GM23338 (cell line): ENCODE measurements at regions not wholly inside any gene's neighbourhood (a gene's known extent, or its start where the extent isn't known, plus 50 kb on each side); places are given as distances from the start of the nearest gene placed in this dataset.

Source experiments
- ATAC-seq: fragments of 200-7000 bp; cut with Tn5 transposase; 3 replicates; pipeline ENCODE4 v1.9.1; 2020
- DNase-seq: peaks from one replicate; pipeline ENCODE4 v3.0.0-alpha.2; 2015; ENCODE audit warnings: low spot score
- H2AFZ ChIP-seq: fragments of 200-600 bp; sonication (generic); 2 replicates; pipeline ENCODE4 v1.8.0; 2016; ENCODE audit warnings: antibody characterized with exemption, mild to moderate bottlenecking, moderate library complexity
- H3F3A ChIP-seq: fragments of 200-600 bp; sonication (generic); replicated peaks from 2 replicates; pipeline ENCODE4 v1.8.0; 2017; ENCODE audit warnings: antibody characterized with exemption, mixed run types, low read depth
- H3K27ac ChIP-seq: fragments of 200-600 bp; sonication (generic); 2 replicates; pipeline ENCODE4 v1.6.1; 2016; ENCODE audit warnings: low read depth
- H3K27me3 ChIP-seq: fragments of 200-600 bp; sonication (generic); 2 replicates; pipeline ENCODE4 v1.8.0; 2016; ENCODE audit warnings: mild to moderate bottlenecking, mixed run types, moderate library complexity; ENCODE audit not compliant: insufficient read depth
- H3K36me3 ChIP-seq: fragments of 200-600 bp; sonication (generic); 2 replicates; pipeline ENCODE4 v1.8.0; 2016; ENCODE audit warnings: mild to moderate bottlenecking; ENCODE audit not compliant: insufficient read depth
- H3K4me1 ChIP-seq: fragments of 200-600 bp; sonication (generic); 2 replicates; pipeline ENCODE4 v1.8.0; 2016; ENCODE audit warnings: mild to moderate bottlenecking, moderate library complexity; ENCODE audit not compliant: insufficient read depth
- H3K4me2 ChIP-seq: fragments of 200-600 bp; sonication (generic); 2 replicates; pipeline ENCODE4 v1.7.1; 2017; ENCODE audit warnings: mixed run types
- H3K4me3 ChIP-seq: fragments of 200-600 bp; sonication (generic); 2 replicates; pipeline ENCODE4 v1.6.1; 2016; ENCODE audit warnings: mixed run types
- H3K79me2 ChIP-seq: fragments of 200-600 bp; sonication (generic); replicated peaks from 2 replicates; pipeline ENCODE4 v1.8.0; 2017; ENCODE audit warnings: mild to moderate bottlenecking; ENCODE audit not compliant: insufficient read depth
- H3K9me2 ChIP-seq: fragments of 200-600 bp; sonication (generic); 2 replicates; pipeline ENCODE4 v1.8.0; 2017; ENCODE audit not compliant: insufficient read depth
- H4K20me1 ChIP-seq: fragments of 200-600 bp; sonication (generic); replicated peaks from 2 replicates; pipeline ENCODE4 v1.8.0; 2017; ENCODE audit warnings: mild to moderate bottlenecking; ENCODE audit not compliant: insufficient read depth
- H3K27ac Mint-ChIP-seq: 2 replicates; pipeline ENCODE4 v1.8.0; 2020; ENCODE audit warnings: inconsistent platforms, mild to moderate bottlenecking, moderate library complexity, mixed read lengths
- H3K27me3 Mint-ChIP-seq: 3 replicates; pipeline ENCODE4 v1.8.0; 2022; ENCODE audit warnings: low read depth, mild to moderate bottlenecking, moderate library complexity, mixed read lengths, inconsistent platforms; ENCODE audit not compliant: insufficient read depth, poor library complexity
- H3K36me3 Mint-ChIP-seq: 3 replicates; pipeline ENCODE4 v1.8.0; 2021; ENCODE audit warnings: low read depth, mild to moderate bottlenecking, inconsistent platforms, moderate library complexity, mixed read lengths
- H3K4me1 Mint-ChIP-seq: 3 replicates; pipeline ENCODE4 v1.8.0; 2020; ENCODE audit warnings: mild to moderate bottlenecking, inconsistent platforms, mixed read lengths
- H3K4me3 Mint-ChIP-seq: 3 replicates; pipeline ENCODE4 v1.8.0; 2021; ENCODE audit warnings: moderate library complexity, mild to moderate bottlenecking, inconsistent platforms, mixed read lengths
- H3K9me3 Mint-ChIP-seq: 3 replicates; pipeline ENCODE4 v1.8.0; 2020; ENCODE audit warnings: moderate library complexity, mild to moderate bottlenecking, inconsistent platforms, mixed read lengths
- CREB1 ChIP-seq: fragments of 250-450 bp; sonication (Bioruptor Pico); IDR thresholded peaks from 2 replicates; pipeline ENCODE4 v1.5.0; 2020; ENCODE audit warnings: low read depth, mild to moderate bottlenecking, moderate library complexity
- EZH2 ChIP-seq: fragments of 200-600 bp; sonication (generic); IDR thresholded peaks from one replicate; pipeline ENCODE4 v1.8.0; 2017; ENCODE audit warnings: antibody characterized with exemption, mild to moderate bottlenecking, low read depth; ENCODE audit not compliant: unreplicated experiment
- EZH2phosphoT487 ChIP-seq: fragments of 200-600 bp; sonication (generic); IDR thresholded peaks from one replicate; pipeline ENCODE4 v1.8.1; 2018; ENCODE audit warnings: antibody characterized with exemption; ENCODE audit not compliant: unreplicated experiment
- JUNB ChIP-seq: IDR thresholded peaks from one replicate; pipeline ENCODE4 v1.6.1; 2016; ENCODE audit warnings: antibody characterized with exemption; ENCODE audit not compliant: unreplicated experiment
- NANOG ChIP-seq: IDR thresholded peaks from 2 replicates; pipeline ENCODE4 v1.6.1; 2016; ENCODE audit warnings: antibody characterized with exemption, borderline replicate concordance
- POLR2AphosphoS5 ChIP-seq: IDR thresholded peaks from 2 replicates; pipeline ENCODE4 v1.6.1; 2016; ENCODE audit warnings: antibody characterized with exemption, low read depth
- STAT1 ChIP-seq: IDR thresholded peaks from one replicate; pipeline ENCODE4 v1.6.1; 2016; ENCODE audit warnings: antibody characterized with exemption; ENCODE audit not compliant: unreplicated experiment
- ZNF114 ChIP-seq: fragments of 250-450 bp; sonication (Bioruptor Pico); IDR thresholded peaks from 2 replicates; pipeline ENCODE4 v1.5.0; 2020; ENCODE audit warnings: mild to moderate bottlenecking, moderate library complexity
- ZNF331 ChIP-seq: fragments of 250-450 bp; sonication (Bioruptor Pico); IDR thresholded peaks from 2 replicates; pipeline ENCODE4 v1.5.0; 2020; ENCODE audit warnings: low read depth, mild to moderate bottlenecking, moderate library complexity
- TF ChIP-seq, protein P1 (sequence below): IDR thresholded peaks from one replicate; pipeline ENCODE4 v1.6.1; 2018; ENCODE audit warnings: antibody characterized with exemption; ENCODE audit not compliant: unreplicated experiment
- TF ChIP-seq, protein P2 (sequence below): fragments of 250-450 bp; sonication (Bioruptor Pico); IDR thresholded peaks from 2 replicates; pipeline ENCODE4 v1.5.0; 2020; ENCODE audit warnings: mild to moderate bottlenecking, moderate library complexity
- TF ChIP-seq, protein P3 (sequence below), 2 experiments: fragments of 200-600 bp in 1 of 2; sonication (generic) in 1 of 2; conservative IDR thresholded peaks; 2 replicates each; pipeline versions ENCODE4 v1.5.1 to v1.6.1; 2016 to 2017; ENCODE audit warnings: antibody characterized with exemption in 2 of 2, low read depth in 2 of 2, mild to moderate bottlenecking in 2 of 2, moderate library complexity in 1 of 2
- TF ChIP-seq, protein P4 (sequence below): IDR thresholded peaks from 2 replicates; pipeline ENCODE4 v1.6.1; 2016; ENCODE audit warnings: antibody characterized with exemption

DNA sequence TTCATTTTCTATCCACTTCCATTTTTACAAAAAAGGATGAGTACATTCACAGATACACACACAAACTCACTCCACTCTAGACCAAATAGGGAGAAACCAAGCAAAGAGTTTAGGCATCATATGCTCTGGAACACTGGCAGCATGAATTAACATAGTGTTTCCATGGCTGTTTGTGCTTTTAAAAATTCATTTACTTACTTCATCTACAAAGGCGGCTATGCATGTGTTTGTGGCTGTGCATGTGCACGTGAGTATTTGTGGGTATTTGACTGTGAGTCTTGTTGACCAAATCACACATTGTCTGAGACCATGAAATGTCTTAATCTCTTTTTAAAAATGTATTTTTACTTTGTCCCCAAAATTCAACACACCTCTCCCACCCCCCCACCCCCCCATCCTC lies 203.0 kb upstream of the SESN3 start (continued):
- TF ChIP-seq, protein P1, sequence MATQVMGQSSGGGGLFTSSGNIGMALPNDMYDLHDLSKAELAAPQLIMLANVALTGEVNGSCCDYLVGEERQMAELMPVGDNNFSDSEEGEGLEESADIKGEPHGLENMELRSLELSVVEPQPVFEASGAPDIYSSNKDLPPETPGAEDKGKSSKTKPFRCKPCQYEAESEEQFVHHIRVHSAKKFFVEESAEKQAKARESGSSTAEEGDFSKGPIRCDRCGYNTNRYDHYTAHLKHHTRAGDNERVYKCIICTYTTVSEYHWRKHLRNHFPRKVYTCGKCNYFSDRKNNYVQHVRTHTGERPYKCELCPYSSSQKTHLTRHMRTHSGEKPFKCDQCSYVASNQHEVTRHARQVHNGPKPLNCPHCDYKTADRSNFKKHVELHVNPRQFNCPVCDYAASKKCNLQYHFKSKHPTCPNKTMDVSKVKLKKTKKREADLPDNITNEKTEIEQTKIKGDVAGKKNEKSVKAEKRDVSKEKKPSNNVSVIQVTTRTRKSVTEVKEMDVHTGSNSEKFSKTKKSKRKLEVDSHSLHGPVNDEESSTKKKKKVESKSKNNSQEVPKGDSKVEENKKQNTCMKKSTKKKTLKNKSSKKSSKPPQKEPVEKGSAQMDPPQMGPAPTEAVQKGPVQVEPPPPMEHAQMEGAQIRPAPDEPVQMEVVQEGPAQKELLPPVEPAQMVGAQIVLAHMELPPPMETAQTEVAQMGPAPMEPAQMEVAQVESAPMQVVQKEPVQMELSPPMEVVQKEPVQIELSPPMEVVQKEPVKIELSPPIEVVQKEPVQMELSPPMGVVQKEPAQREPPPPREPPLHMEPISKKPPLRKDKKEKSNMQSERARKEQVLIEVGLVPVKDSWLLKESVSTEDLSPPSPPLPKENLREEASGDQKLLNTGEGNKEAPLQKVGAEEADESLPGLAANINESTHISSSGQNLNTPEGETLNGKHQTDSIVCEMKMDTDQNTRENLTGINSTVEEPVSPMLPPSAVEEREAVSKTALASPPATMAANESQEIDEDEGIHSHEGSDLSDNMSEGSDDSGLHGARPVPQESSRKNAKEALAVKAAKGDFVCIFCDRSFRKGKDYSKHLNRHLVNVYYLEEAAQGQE, result no peak
- TF ChIP-seq STAT1, result no peak
- TF ChIP-seq CREB1 (CRISPR knock-in tag), result no peak

DNA sequence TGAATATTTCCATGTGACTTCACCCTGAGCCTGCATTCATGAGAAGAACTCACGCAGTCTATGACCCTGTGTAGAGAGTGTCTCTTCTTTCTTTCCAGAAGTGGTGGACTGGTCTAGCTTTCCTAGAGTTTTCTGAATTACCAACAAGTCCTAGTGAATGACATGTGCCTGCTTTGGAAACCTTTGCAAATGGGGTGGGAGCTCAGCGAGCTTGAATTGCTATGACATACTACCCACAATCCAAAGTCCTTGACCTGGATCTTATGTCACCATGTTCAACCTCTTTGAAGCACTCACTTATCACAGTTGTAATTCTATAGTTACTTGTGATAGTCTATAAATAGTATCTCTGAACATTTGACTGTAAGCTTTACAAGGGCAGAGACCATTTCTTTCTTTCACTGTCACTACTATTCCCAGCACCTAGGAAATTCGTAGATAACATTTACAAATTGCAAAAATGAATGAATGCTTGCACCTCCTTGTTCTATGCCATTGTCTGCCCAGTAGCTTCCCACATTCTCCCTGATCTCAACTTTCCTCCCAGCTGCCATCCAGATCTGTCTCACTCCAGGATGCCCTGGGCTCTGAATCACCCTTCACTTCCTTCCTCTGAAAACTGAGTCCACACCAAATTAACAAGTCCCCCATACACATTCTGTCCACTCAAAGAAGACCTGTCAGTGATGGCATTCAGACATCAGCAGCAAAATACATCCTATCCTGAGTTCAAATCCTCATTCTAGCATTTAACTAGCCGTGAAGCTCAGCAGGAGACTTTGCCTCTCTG lies 201.9 kb upstream of the SESN3 start:
- Histone ChIP-seq H3K27ac (no peak overlapping the region), H3K4me2 (no peak overlapping the region), H3K4me3 (no peak overlapping the region), H3K4me1 (peaks cover 7% of the 10 kb centered on the region; the same call in 1 of the 2 replicates), H3K27me3 (no peaks in the 10 kb centered on the region), H3F3A (no peaks in the 10 kb centered on the region), H4K20me1 (no peaks in the 10 kb centered on the region), H3K79me2 (no peaks in the 10 kb centered on the region), H2AFZ (no peak overlapping the region; the same call in 1 of the 2 replicates), H3K36me3 (no peaks in the 10 kb centered on the region), H3K9me2 (peaks cover 11% of the 10 kb centered on the region)
- Mint-ChIP-seq H3K27me3 (no peaks in the 10 kb centered on the region), H3K4me1 (peaks cover 12% of the 10 kb centered on the region), H3K27ac (no peak overlapping the region), H3K36me3 (no peaks in the 10 kb centered on the region), H3K9me3 (no peaks in the 10 kb centered on the region), H3K4me3 (no peak overlapping the region)
- no peak for ATAC-seq
- DNase-seq, result no peak
- TF ChIP-seq, protein P2, sequence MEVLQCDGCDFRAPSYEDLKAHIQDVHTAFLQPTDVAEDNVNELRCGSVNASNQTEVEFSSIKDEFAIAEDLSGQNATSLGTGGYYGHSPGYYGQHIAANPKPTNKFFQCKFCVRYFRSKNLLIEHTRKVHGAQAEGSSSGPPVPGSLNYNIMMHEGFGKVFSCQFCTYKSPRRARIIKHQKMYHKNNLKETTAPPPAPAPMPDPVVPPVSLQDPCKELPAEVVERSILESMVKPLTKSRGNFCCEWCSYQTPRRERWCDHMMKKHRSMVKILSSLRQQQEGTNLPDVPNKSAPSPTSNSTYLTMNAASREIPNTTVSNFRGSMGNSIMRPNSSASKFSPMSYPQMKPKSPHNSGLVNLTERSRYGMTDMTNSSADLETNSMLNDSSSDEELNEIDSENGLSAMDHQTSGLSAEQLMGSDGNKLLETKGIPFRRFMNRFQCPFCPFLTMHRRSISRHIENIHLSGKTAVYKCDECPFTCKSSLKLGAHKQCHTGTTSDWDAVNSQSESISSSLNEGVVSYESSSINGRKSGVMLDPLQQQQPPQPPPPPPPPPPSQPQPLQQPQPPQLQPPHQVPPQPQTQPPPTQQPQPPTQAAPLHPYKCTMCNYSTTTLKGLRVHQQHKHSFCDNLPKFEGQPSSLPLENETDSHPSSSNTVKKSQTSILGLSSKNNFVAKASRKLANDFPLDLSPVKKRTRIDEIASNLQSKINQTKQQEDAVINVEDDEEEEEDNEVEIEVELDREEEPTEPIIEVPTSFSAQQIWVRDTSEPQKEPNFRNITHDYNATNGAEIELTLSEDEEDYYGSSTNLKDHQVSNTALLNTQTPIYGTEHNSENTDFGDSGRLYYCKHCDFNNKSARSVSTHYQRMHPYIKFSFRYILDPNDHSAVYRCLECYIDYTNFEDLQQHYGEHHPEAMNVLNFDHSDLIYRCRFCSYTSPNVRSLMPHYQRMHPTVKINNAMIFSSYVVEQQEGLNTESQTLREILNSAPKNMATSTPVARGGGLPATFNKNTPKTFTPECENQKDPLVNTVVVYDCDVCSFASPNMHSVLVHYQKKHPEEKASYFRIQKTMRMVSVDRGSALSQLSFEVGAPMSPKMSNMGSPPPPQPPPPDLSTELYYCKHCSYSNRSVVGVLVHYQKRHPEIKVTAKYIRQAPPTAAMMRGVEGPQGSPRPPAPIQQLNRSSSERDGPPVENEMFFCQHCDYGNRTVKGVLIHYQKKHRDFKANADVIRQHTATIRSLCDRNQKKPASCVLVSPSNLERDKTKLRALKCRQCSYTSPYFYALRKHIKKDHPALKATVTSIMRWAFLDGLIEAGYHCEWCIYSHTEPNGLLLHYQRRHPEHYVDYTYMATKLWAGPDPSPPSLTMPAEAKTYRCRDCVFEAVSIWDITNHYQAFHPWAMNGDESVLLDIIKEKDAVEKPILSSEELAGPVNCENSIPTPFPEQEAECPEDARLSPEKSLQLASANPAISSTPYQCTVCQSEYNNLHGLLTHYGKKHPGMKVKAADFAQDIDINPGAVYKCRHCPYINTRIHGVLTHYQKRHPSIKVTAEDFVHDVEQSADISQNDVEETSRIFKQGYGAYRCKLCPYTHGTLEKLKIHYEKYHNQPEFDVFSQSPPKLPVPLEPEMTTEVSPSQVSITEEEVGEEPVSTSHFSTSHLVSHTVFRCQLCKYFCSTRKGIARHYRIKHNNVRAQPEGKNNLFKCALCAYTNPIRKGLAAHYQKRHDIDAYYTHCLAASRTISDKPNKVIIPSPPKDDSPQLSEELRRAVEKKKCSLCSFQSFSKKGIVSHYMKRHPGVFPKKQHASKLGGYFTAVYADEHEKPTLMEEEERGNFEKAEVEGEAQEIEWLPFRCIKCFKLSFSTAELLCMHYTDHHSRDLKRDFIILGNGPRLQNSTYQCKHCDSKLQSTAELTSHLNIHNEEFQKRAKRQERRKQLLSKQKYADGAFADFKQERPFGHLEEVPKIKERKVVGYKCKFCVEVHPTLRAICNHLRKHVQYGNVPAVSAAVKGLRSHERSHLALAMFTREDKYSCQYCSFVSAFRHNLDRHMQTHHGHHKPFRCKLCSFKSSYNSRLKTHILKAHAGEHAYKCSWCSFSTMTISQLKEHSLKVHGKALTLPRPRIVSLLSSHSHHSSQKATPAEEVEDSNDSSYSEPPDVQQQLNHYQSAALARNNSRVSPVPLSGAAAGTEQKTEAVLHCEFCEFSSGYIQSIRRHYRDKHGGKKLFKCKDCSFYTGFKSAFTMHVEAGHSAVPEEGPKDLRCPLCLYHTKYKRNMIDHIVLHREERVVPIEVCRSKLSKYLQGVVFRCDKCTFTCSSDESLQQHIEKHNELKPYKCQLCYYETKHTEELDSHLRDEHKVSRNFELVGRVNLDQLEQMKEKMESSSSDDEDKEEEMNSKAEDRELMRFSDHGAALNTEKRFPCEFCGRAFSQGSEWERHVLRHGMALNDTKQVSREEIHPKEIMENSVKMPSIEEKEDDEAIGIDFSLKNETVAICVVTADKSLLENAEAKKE (CRISPR knock-in tag), result no peak
- no peak for TF ChIP-seq POLR2AphosphoS5
- TF ChIP-seq, protein P3, sequence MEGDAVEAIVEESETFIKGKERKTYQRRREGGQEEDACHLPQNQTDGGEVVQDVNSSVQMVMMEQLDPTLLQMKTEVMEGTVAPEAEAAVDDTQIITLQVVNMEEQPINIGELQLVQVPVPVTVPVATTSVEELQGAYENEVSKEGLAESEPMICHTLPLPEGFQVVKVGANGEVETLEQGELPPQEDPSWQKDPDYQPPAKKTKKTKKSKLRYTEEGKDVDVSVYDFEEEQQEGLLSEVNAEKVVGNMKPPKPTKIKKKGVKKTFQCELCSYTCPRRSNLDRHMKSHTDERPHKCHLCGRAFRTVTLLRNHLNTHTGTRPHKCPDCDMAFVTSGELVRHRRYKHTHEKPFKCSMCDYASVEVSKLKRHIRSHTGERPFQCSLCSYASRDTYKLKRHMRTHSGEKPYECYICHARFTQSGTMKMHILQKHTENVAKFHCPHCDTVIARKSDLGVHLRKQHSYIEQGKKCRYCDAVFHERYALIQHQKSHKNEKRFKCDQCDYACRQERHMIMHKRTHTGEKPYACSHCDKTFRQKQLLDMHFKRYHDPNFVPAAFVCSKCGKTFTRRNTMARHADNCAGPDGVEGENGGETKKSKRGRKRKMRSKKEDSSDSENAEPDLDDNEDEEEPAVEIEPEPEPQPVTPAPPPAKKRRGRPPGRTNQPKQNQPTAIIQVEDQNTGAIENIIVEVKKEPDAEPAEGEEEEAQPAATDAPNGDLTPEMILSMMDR (conservative IDR thresholded peaks at IDR 0.05; ENCODE audit: low read depth in 2 of 2), result no peak
- TF ChIP-seq ZNF114 (CRISPR knock-in tag), result no peak
- no peak for TF ChIP-seq STAT1
- TF ChIP-seq, protein P4, sequence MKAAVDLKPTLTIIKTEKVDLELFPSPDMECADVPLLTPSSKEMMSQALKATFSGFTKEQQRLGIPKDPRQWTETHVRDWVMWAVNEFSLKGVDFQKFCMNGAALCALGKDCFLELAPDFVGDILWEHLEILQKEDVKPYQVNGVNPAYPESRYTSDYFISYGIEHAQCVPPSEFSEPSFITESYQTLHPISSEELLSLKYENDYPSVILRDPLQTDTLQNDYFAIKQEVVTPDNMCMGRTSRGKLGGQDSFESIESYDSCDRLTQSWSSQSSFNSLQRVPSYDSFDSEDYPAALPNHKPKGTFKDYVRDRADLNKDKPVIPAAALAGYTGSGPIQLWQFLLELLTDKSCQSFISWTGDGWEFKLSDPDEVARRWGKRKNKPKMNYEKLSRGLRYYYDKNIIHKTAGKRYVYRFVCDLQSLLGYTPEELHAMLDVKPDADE, result no peak
- TF ChIP-seq EZH2phosphoT487, result no peak
- TF ChIP-seq NANOG, result no peak
- no peak for TF ChIP-seq EZH2
- no peak for TF ChIP-seq JUNB
- TF ChIP-seq ZNF331, result no peak
